ENCODE measurements at regions not wholly inside any gene's neighbourhood (a gene's known extent, or its start where the extent isn't known, plus 50 kb on each side); places are given as distances from the start of the nearest gene placed in this dataset.

DNA sequence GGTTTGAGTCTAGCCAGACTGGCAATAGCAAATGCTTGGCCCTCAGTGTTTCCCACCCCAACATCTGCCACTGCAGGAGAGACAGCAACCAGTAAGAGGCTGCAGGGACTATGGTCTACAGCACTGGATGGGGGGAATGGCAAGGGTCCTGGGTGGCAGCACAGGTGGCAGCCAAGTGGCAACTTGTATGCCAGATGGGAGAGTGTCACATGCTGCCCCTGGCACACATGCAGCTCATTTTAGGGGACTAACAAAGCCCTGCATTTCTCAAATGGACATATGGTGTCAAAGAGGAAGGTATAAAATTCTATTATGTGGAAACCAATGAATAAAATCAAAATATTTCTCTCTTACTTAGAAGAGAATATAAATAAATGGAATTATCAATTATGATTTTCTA is 298.7 kb upstream of the MARCKS start:
- TF ChIP-seq, protein P1, sequence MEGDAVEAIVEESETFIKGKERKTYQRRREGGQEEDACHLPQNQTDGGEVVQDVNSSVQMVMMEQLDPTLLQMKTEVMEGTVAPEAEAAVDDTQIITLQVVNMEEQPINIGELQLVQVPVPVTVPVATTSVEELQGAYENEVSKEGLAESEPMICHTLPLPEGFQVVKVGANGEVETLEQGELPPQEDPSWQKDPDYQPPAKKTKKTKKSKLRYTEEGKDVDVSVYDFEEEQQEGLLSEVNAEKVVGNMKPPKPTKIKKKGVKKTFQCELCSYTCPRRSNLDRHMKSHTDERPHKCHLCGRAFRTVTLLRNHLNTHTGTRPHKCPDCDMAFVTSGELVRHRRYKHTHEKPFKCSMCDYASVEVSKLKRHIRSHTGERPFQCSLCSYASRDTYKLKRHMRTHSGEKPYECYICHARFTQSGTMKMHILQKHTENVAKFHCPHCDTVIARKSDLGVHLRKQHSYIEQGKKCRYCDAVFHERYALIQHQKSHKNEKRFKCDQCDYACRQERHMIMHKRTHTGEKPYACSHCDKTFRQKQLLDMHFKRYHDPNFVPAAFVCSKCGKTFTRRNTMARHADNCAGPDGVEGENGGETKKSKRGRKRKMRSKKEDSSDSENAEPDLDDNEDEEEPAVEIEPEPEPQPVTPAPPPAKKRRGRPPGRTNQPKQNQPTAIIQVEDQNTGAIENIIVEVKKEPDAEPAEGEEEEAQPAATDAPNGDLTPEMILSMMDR (IDR thresholded peaks at IDR 0.05): no peak
- TF ChIP-seq POLR2A (IDR thresholded peaks at IDR 0.05): no peak
